H9 (cell line): ENCODE measurements at regions not wholly inside any gene's neighbourhood (a gene's known extent, or its start where the extent isn't known, plus 50 kb on each side); places are given as distances from the start of the nearest gene placed in this dataset.

ENCODE experiments used
- DNase-seq: peaks from one replicate; pipeline ENCODE4 v3.0.0-alpha.2; 2017
- H2AFZ ChIP-seq: one replicate; pipeline ENCODE4 v1.6.1; 2013; ENCODE audit warnings: mild to moderate bottlenecking, low read length, control low read depth, moderate library complexity
- H2AK5ac ChIP-seq: 2 replicates; pipeline ENCODE4 v1.6.1; 2013; ENCODE audit warnings: low read length, control low read depth, mixed read lengths; ENCODE audit not compliant: insufficient read length
- H2BK120ac ChIP-seq: one replicate; pipeline ENCODE4 v1.6.1; 2013; ENCODE audit warnings: low read depth, mild to moderate bottlenecking, low read length, control low read depth, inconsistent platforms; ENCODE audit not compliant: poor library complexity, severe bottlenecking
- H2BK12ac ChIP-seq: 2 replicates; pipeline ENCODE4 v1.6.1; 2013; ENCODE audit warnings: low read length, control low read depth, mixed read lengths, low read depth; ENCODE audit not compliant: insufficient read length
- H2BK15ac ChIP-seq: 2 replicates; pipeline ENCODE4 v1.6.1; 2013; ENCODE audit warnings: low read depth, low read length, control low read depth
- H2BK20ac ChIP-seq: one replicate; pipeline ENCODE4 v1.6.1; 2013; ENCODE audit warnings: low read depth, mild to moderate bottlenecking, low read length, control low read depth, inconsistent platforms; ENCODE audit not compliant: poor library complexity, severe bottlenecking
- H2BK5ac ChIP-seq: 2 replicates; pipeline ENCODE4 v1.6.1; 2013; ENCODE audit warnings: low read length, control low read depth, mixed read lengths; ENCODE audit not compliant: insufficient read length
- H3K14ac ChIP-seq: 2 replicates; pipeline ENCODE4 v1.6.1; 2013; ENCODE audit warnings: low read length, control low read depth; ENCODE audit not compliant: insufficient read depth
- H3K18ac ChIP-seq: 2 replicates; pipeline ENCODE4 v1.6.1; 2013; ENCODE audit warnings: low read depth, mild to moderate bottlenecking, mixed read lengths, low read length, control low read depth; ENCODE audit not compliant: insufficient read length
- H3K23ac ChIP-seq: 2 replicates; pipeline ENCODE4 v1.6.1; 2013; ENCODE audit warnings: low read length, control low read depth, mixed read lengths, low read depth; ENCODE audit not compliant: insufficient read length
- H3K23me2 ChIP-seq: 2 replicates; pipeline ENCODE4 v1.6.1; 2013; ENCODE audit warnings: low read depth, mild to moderate bottlenecking, mixed read lengths, low read length, control low read depth; ENCODE audit not compliant: insufficient read length, poor library complexity, severe bottlenecking
- H3K27ac ChIP-seq: 2 replicates; pipeline ENCODE4 v1.5.1; 2013; ENCODE audit warnings: low read length, control low read depth, mixed read lengths, low read depth; ENCODE audit not compliant: insufficient read length
- H3K27me3 ChIP-seq: 2 replicates; pipeline ENCODE4 v1.6.1; 2013; ENCODE audit warnings: low read length, control low read depth, inconsistent platforms; ENCODE audit not compliant: insufficient read depth
- H3K4ac ChIP-seq: 2 replicates; pipeline ENCODE4 v1.6.1; 2013; ENCODE audit warnings: low read depth, mild to moderate bottlenecking, control low read depth, inconsistent platforms, low read length, moderate library complexity
- H3K4me1 ChIP-seq: 2 replicates; pipeline ENCODE4 v1.6.1; 2013; ENCODE audit warnings: low read length, control low read depth, inconsistent platforms; ENCODE audit not compliant: insufficient read depth
- H3K4me2 ChIP-seq: 2 replicates; pipeline ENCODE4 v1.6.1; 2013; ENCODE audit warnings: low read length, control low read depth, mixed read lengths; ENCODE audit not compliant: insufficient read length, insufficient read depth
- H3K56ac ChIP-seq: 2 replicates; pipeline ENCODE4 v1.6.1; 2013; ENCODE audit warnings: low read depth, mild to moderate bottlenecking, mixed read lengths, low read length, control low read depth; ENCODE audit not compliant: insufficient read length
- H3K79me1 ChIP-seq: 2 replicates; pipeline ENCODE4 v1.6.1; 2013; ENCODE audit warnings: low read depth, mild to moderate bottlenecking, moderate library complexity, low read length, control low read depth, inconsistent platforms; ENCODE audit not compliant: insufficient read depth, poor library complexity, severe bottlenecking
- H3K79me2 ChIP-seq: 2 replicates; pipeline ENCODE4 v1.6.1; 2013; ENCODE audit warnings: low read length, control low read depth, inconsistent platforms; ENCODE audit not compliant: insufficient read depth
- H3K9ac ChIP-seq: 2 replicates; pipeline ENCODE4 v1.6.1; 2013; ENCODE audit warnings: low read length, control low read depth, mixed read lengths; ENCODE audit not compliant: insufficient read length; ENCODE audit errors: extremely low read depth
- H3K9me3 ChIP-seq: one replicate; pipeline ENCODE4 v1.6.1; 2013; ENCODE audit warnings: low read depth, low read length, inconsistent platforms; ENCODE audit not compliant: control insufficient read depth
- H3T11ph ChIP-seq: one replicate; pipeline ENCODE4 v1.6.1; 2013; ENCODE audit warnings: mild to moderate bottlenecking, low read length, control low read depth, inconsistent platforms
- H4K20me1 ChIP-seq: one replicate; pipeline ENCODE4 v1.6.1; 2013; ENCODE audit not compliant: control insufficient read depth, insufficient read length, insufficient read depth
- H4K5ac ChIP-seq: 2 replicates; pipeline ENCODE4 v1.6.1; 2013; ENCODE audit warnings: low read depth, mild to moderate bottlenecking, mixed read lengths, low read length, control low read depth; ENCODE audit not compliant: insufficient read length
- H4K8ac ChIP-seq: replicated peaks from 2 replicates; pipeline ENCODE4 v1.6.1; 2013; ENCODE audit warnings: low read length, control low read depth, mixed read lengths, low read depth; ENCODE audit not compliant: insufficient read length
- H4K91ac ChIP-seq: 2 replicates; pipeline ENCODE4 v1.6.1; 2013; ENCODE audit warnings: low read depth, mild to moderate bottlenecking, moderate library complexity, mixed read lengths, low read length, control low read depth; ENCODE audit not compliant: insufficient read length
- H3K27ac Mint-ChIP-seq, 3 experiments: 2 replicates in 2 of 3; 3 replicates in 1 of 3; pipeline ENCODE4 v1.8.0; 2020 to 2021; ENCODE audit warnings: mixed read lengths in 3 of 3, mild to moderate bottlenecking in 1 of 3, moderate library complexity in 1 of 3
- H3K27me3 Mint-ChIP-seq: 2 replicates; pipeline ENCODE4 v1.8.0; 2021; ENCODE audit warnings: low read depth, mild to moderate bottlenecking, moderate library complexity, mixed read lengths
- H3K36me3 Mint-ChIP-seq, 3 experiments: 2 replicates in 2 of 3; 3 replicates in 1 of 3; pipeline ENCODE4 v1.8.0; 2020 to 2021; ENCODE audit warnings: low read depth in 3 of 3, mixed read lengths in 3 of 3; ENCODE audit not compliant: insufficient read depth in 1 of 3
- H3K4me1 Mint-ChIP-seq, 2 experiments: 2 replicates each; pipeline ENCODE4 v1.8.0; 2020; ENCODE audit warnings: mixed read lengths in 2 of 2
- H3K4me3 Mint-ChIP-seq, 2 experiments: 2 replicates in 1 of 2; 3 replicates in 1 of 2; pipeline ENCODE4 v1.8.0; 2020 to 2021; ENCODE audit warnings: mild to moderate bottlenecking in 2 of 2, mixed read lengths in 2 of 2, moderate library complexity in 1 of 2
- H3K9me3 Mint-ChIP-seq, 2 experiments: 2 replicates in 1 of 2; 3 replicates in 1 of 2; pipeline ENCODE4 v1.8.0; 2020; ENCODE audit warnings: mild to moderate bottlenecking in 2 of 2, mixed read lengths in 2 of 2, moderate library complexity in 1 of 2
- WGBS: extraction: QIAGEN DNeasy Blood & Tissue Kit; methylation state at CpG from one replicate; pipeline ENCODE4 v1.1.7; 2013; ENCODE audit warnings: missing lambda C conversion rate, low lambda C conversion rate, mixed read lengths; ENCODE audit not compliant: insufficient read length; ENCODE audit errors: extremely low coverage; 5-methylcytosine and 5-hydroxymethylcytosine counted together
- TF ChIP-seq, protein P1 (sequence below): fragments of 200-600 bp; sonication (generic); conservative IDR thresholded peaks from 3 replicates; pipeline ENCODE4 v1.8.0; 2021; ENCODE audit warnings: antibody characterized with exemption, mild to moderate bottlenecking

GRCh38 chr15:98425173-98425572 is 223.2 kb upstream of the IGF1R start:
- H3K18ac ChIP-seq, result no peak overlapping the region
- peaks cover 0 to 10% (median 3%) of the 10 kb centered on the region in 3 experiments; a peak in 5 of 7 replicates for H3K36me3 Mint-ChIP-seq
- no peak overlapping the region for H2BK5ac ChIP-seq
- H3K23me2 ChIP-seq, result peaks cover 9% of the 10 kb centered on the region
- no peak overlapping the region for H4K8ac ChIP-seq
- no peaks in the 10 kb centered on the region for H3K79me2 ChIP-seq
- no CpG with 5 or more reads among the region's 11 CpGs for WGBS
- H3K9me3 Mint-ChIP-seq, result peaks cover 12% of the 10 kb centered on the region in 2 experiments
- H3K4me1 ChIP-seq, result no peaks in the 10 kb centered on the region
- no peak overlapping the region for H3K27ac Mint-ChIP-seq
- H3K4ac ChIP-seq, result no peak overlapping the region
- no peak overlapping the region for H3K4me3 Mint-ChIP-seq
- no peak overlapping the region for H2AFZ ChIP-seq
- H3K14ac ChIP-seq, result no peak overlapping the region
- no peak overlapping the region for H4K5ac ChIP-seq
- H3K56ac ChIP-seq, result no peak overlapping the region
- no peak overlapping the region for H2BK120ac ChIP-seq
- no peak overlapping the region for H3K23ac ChIP-seq
- peaks cover 2 to 3% of the 10 kb centered on the region in 2 experiments; a peak in 2 of 4 replicates for H3K4me1 Mint-ChIP-seq
- H2AK5ac ChIP-seq, result no peak overlapping the region
- no peak overlapping the region for H3K4me2 ChIP-seq
- H3K27me3 ChIP-seq, result peaks cover 14% of the 10 kb centered on the region
- H3T11ph ChIP-seq, result no peak overlapping the region
- no peaks in the 10 kb centered on the region for H3K79me1 ChIP-seq
- no peak overlapping the region for H2BK20ac ChIP-seq
- H3K9me3 ChIP-seq, result no peaks in the 10 kb centered on the region
- DNase-seq, result no peak
- TF ChIP-seq, protein P1, sequence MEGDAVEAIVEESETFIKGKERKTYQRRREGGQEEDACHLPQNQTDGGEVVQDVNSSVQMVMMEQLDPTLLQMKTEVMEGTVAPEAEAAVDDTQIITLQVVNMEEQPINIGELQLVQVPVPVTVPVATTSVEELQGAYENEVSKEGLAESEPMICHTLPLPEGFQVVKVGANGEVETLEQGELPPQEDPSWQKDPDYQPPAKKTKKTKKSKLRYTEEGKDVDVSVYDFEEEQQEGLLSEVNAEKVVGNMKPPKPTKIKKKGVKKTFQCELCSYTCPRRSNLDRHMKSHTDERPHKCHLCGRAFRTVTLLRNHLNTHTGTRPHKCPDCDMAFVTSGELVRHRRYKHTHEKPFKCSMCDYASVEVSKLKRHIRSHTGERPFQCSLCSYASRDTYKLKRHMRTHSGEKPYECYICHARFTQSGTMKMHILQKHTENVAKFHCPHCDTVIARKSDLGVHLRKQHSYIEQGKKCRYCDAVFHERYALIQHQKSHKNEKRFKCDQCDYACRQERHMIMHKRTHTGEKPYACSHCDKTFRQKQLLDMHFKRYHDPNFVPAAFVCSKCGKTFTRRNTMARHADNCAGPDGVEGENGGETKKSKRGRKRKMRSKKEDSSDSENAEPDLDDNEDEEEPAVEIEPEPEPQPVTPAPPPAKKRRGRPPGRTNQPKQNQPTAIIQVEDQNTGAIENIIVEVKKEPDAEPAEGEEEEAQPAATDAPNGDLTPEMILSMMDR, result no peak
- no peaks in the 10 kb centered on the region for H4K20me1 ChIP-seq
- no peak overlapping the region for H2BK15ac ChIP-seq
- H2BK12ac ChIP-seq, result no peak overlapping the region
- H4K91ac ChIP-seq, result no peak overlapping the region
- peaks cover 96% of the 10 kb centered on the region for H3K27me3 Mint-ChIP-seq
- H3K27ac ChIP-seq, result no peak overlapping the region
- H3K9ac ChIP-seq, result no peak overlapping the region
